GM18907 (cell line): ENCODE measurements at regions not wholly inside any gene's neighbourhood (a gene's known extent, or its start where the extent isn't known, plus 50 kb on each side); places are given as distances from the start of the nearest gene placed in this dataset.
"Not testable (repeated sequence)": the region's sequence is repeated elsewhere in the genome, so short reads cannot be mapped to it uniquely, and the experiment has no call there.

Experiments
- ATAC-seq: cut with Tn5 transposase; IDR thresholded peaks from one replicate; pipeline ENCODE4 v1.9.1; 2021; ENCODE audit warnings: mild to moderate bottlenecking, moderate library complexity; ENCODE audit not compliant: unreplicated experiment

- ATAC-seq: no peak
Measured at GRCh38 chr7:52410032-52410431, 625.4 kb upstream of the POM121L12 start.

GRCh38 chr7:52406808-52407207 lies 628.6 kb upstream of the POM121L12 start:
- no peak for ATAC-seq

- no peak for ATAC-seq
Measured at GRCh38 chr7:52382731-52383130, 652.7 kb upstream of the POM121L12 start.

GRCh38 chr7:52369922-52370321 lies 665.5 kb upstream of the POM121L12 start:
- no peak for ATAC-seq

GRCh38 chr7:52365349-52365748 lies 670.1 kb upstream of the POM121L12 start:
- no peak for ATAC-seq

GRCh38 chr7:52362521-52362920 lies 672.9 kb upstream of the POM121L12 start:
- no peak for ATAC-seq

- no peak for ATAC-seq
Measured at GRCh38 chr7:52360541-52360940, 674.9 kb upstream of the POM121L12 start.

- ATAC-seq: no peak
Measured at GRCh38 chr7:52355053-52355452, 680.4 kb upstream of the POM121L12 start.

GRCh38 chr7:52352013-52352981 lies 683.1 kb upstream of the POM121L12 start:
- ATAC-seq: no peak

GRCh38 chr7:52344015-52344414 lies 691.4 kb upstream of the POM121L12 start:
- no peak for ATAC-seq

- ATAC-seq: no peak
Measured at GRCh38 chr7:52340067-52340466, 695.4 kb upstream of the POM121L12 start.

- not testable (repeated sequence) for ATAC-seq
Measured at GRCh38 chr7:52328328-52328727, 707.1 kb upstream of the POM121L12 start.

GRCh38 chr7:52325237-52325636 lies 710.2 kb upstream of the POM121L12 start:
- no peak for ATAC-seq

GRCh38 chr7:52323202-52323746 lies 712.2 kb upstream of the POM121L12 start:
- ATAC-seq: no peak

GRCh38 chr7:52320610-52321009 lies 714.8 kb upstream of the POM121L12 start:
- no peak for ATAC-seq

GRCh38 chr7:52317921-52318320 lies 717.5 kb upstream of the POM121L12 start:
- ATAC-seq: no peak

- no peak for ATAC-seq
Measured at GRCh38 chr7:52311886-52312285, 723.5 kb upstream of the POM121L12 start.

- ATAC-seq: no peak
Measured at GRCh38 chr7:52309631-52310030, 725.8 kb upstream of the POM121L12 start.

GRCh38 chr7:52302765-52303520 lies 732.5 kb upstream of the POM121L12 start:
- no peak for ATAC-seq

- ATAC-seq: no peak
Measured at GRCh38 chr7:52297128-52297527, 738.3 kb upstream of the POM121L12 start.

- ATAC-seq: no peak
Measured at GRCh38 chr7:52294942-52295341, 740.5 kb upstream of the POM121L12 start.

GRCh38 chr7:52289247-52289646 lies 746.2 kb upstream of the POM121L12 start:
- ATAC-seq: no peak
